Suprapubic skin (tissue), 4 donors: ENCODE measurements at regions not wholly inside any gene's neighbourhood (a gene's known extent, or its start where the extent isn't known, plus 50 kb on each side); places are given as distances from the start of the nearest gene placed in this dataset.

Experiments used
- DNase-seq, 2 donors: peaks; one replicate each; pipeline ENCODE4 v3.0.0-alpha.2; 2019; ENCODE audit warnings: low spot score in 2 of 2
- H3K27ac ChIP-seq: fragments of 200-600 bp; sonication (generic); one replicate; pipeline ENCODE4 v1.5.1; 2019
- H3K27me3 ChIP-seq: fragments of 200-600 bp; sonication (generic); one replicate; pipeline ENCODE4 v1.5.1; 2019
- H3K36me3 ChIP-seq: fragments of 200-600 bp; sonication (generic); one replicate; pipeline ENCODE4 v1.5.1; 2019
- H3K4me1 ChIP-seq: fragments of 200-600 bp; sonication (generic); one replicate; pipeline ENCODE4 v1.5.1; 2019
- H3K4me3 ChIP-seq: fragments of 200-600 bp; sonication (generic); one replicate; pipeline ENCODE4 v1.5.1; 2019; ENCODE audit warnings: mild to moderate bottlenecking
- H3K9me3 ChIP-seq: fragments of 200-600 bp; sonication (generic); one replicate; pipeline ENCODE4 v1.5.1; 2019
- CTCF ChIP-seq, 2 donors: fragments of 200-600 bp in 1 of 2; fragments of 450-650 bp in 1 of 2; sonication (generic) in 1 of 2; IDR thresholded peaks; one replicate each; pipeline ENCODE4 v1.5.1; 2016 to 2019; ENCODE audit warnings: antibody characterized with exemption in 2 of 2, mild to moderate bottlenecking in 1 of 2, moderate library complexity in 1 of 2
- EP300 ChIP-seq: sonication (generic); formaldehyde crosslinking; IDR thresholded peaks from one replicate; pipeline ENCODE4 v1.6.1; 2017; ENCODE audit warnings: antibody characterized with exemption
- POLR2A ChIP-seq, 2 donors: fragments of 450-650 bp; IDR thresholded peaks; one replicate each; pipeline ENCODE4 v1.6.1; 2017; ENCODE audit warnings: antibody characterized with exemption in 2 of 2, mild to moderate bottlenecking in 2 of 2, moderate library complexity in 2 of 2
- POLR2AphosphoS5 ChIP-seq, 3 donors: sonication (generic); formaldehyde crosslinking; IDR thresholded peaks; one replicate each; pipeline ENCODE4 v1.6.1; 2017; ENCODE audit warnings: antibody characterized with exemption in 3 of 3
- WGBS: methylation state at CpG from one replicate; pipeline ENCODE4 v1.1.5; 2018; 5-methylcytosine and 5-hydroxymethylcytosine counted together

- WGBS: 84% methylated on average over 2 of the region's 6 CpGs
- Histone ChIP-seq H3K27ac (no peak overlapping the region), H3K4me3 (no peak overlapping the region), H3K9me3 (no peaks in the 10 kb centered on the region), H3K27me3 (no peaks in the 10 kb centered on the region), H3K36me3 (no peaks in the 10 kb centered on the region), H3K4me1 (no peaks in the 10 kb centered on the region)
- TF ChIP-seq CTCF (IDR thresholded peaks at IDR 0.05) (no peak), POLR2A (IDR thresholded peaks at IDR 0.05) (no peak), EP300 (no peak), POLR2AphosphoS5 (IDR thresholded peaks at IDR 0.05) (no peak)
- no peak for DNase-seq
Measured at GRCh38 chr7:55277916-55278315, 87.2 kb upstream of the LANCL2 start.

- 80% methylated on average over 8 of the region's 9 CpGs for WGBS
- TF ChIP-seq EP300 (no peak), CTCF (IDR thresholded peaks at IDR 0.05) (no peak), POLR2AphosphoS5 (IDR thresholded peaks at IDR 0.05) (no peak), POLR2A (IDR thresholded peaks at IDR 0.05) (no peak)
- Histone ChIP-seq H3K27ac (no peak overlapping the region), H3K9me3 (no peaks in the 10 kb centered on the region), H3K4me1 (no peaks in the 10 kb centered on the region), H3K36me3 (no peaks in the 10 kb centered on the region), H3K27me3 (no peaks in the 10 kb centered on the region), H3K4me3 (no peak overlapping the region)
- no peak for DNase-seq
Measured at GRCh38 chr7:55278321-55278720, 86.8 kb upstream of the LANCL2 start.

GRCh38 chr7:55279080-55279845 lies 85.9 kb upstream of the LANCL2 start:
- no peak for DNase-seq
- TF ChIP-seq POLR2AphosphoS5 (IDR thresholded peaks at IDR 0.05) (no peak), CTCF (IDR thresholded peaks at IDR 0.05) (no peak), POLR2A (IDR thresholded peaks at IDR 0.05) (no peak), EP300 (no peak)
- H3K27me3 ChIP-seq: no peaks in the 10 kb centered on the region
- no peak overlapping the region for H3K27ac ChIP-seq
- no peaks in the 10 kb centered on the region for H3K4me1 ChIP-seq
- WGBS: 77% methylated on average over 14 of the region's 14 CpGs
- no peak overlapping the region for H3K4me3 ChIP-seq
- no peaks in the 10 kb centered on the region for H3K9me3 ChIP-seq
- no peaks in the 10 kb centered on the region for H3K36me3 ChIP-seq

GRCh38 chr7:55280031-55280454 lies 85.1 kb upstream of the LANCL2 start:
- DNase-seq: no peak
- no peaks in the 10 kb centered on the region for H3K9me3 ChIP-seq
- no peaks in the 10 kb centered on the region for H3K36me3 ChIP-seq
- H3K4me3 ChIP-seq: no peak overlapping the region
- TF ChIP-seq POLR2AphosphoS5 (IDR thresholded peaks at IDR 0.05) (no peak), CTCF (IDR thresholded peaks at IDR 0.05) (peak; percentile 25 to 28)
- 2% methylated on average over 3 of the region's 3 CpGs for WGBS
- no peaks in the 10 kb centered on the region for H3K4me1 ChIP-seq
- H3K27me3 ChIP-seq: no peaks in the 10 kb centered on the region
- no peak overlapping the region for H3K27ac ChIP-seq

- no peak for DNase-seq
- H3K4me3 ChIP-seq: no peak overlapping the region
- TF ChIP-seq EP300 (no peak), CTCF (IDR thresholded peaks at IDR 0.05) (no peak), POLR2AphosphoS5 (IDR thresholded peaks at IDR 0.05) (no peak), POLR2A (IDR thresholded peaks at IDR 0.05) (no peak)
- H3K9me3 ChIP-seq: no peaks in the 10 kb centered on the region
- peaks cover 8% of the 10 kb centered on the region for H3K27me3 ChIP-seq
- H3K36me3 ChIP-seq: no peaks in the 10 kb centered on the region
- no peak overlapping the region for H3K27ac ChIP-seq
- WGBS: 99% methylated on average over 2 of the region's 2 CpGs
- H3K4me1 ChIP-seq: no peaks in the 10 kb centered on the region
Measured at GRCh38 chr7:55285665-55286064, 79.5 kb upstream of the LANCL2 start.
